ENCODE measurements at regions not wholly inside any gene's neighbourhood (a gene's known extent, or its start where the extent isn't known, plus 50 kb on each side); places are given as distances from the start of the nearest gene placed in this dataset.

DNA sequence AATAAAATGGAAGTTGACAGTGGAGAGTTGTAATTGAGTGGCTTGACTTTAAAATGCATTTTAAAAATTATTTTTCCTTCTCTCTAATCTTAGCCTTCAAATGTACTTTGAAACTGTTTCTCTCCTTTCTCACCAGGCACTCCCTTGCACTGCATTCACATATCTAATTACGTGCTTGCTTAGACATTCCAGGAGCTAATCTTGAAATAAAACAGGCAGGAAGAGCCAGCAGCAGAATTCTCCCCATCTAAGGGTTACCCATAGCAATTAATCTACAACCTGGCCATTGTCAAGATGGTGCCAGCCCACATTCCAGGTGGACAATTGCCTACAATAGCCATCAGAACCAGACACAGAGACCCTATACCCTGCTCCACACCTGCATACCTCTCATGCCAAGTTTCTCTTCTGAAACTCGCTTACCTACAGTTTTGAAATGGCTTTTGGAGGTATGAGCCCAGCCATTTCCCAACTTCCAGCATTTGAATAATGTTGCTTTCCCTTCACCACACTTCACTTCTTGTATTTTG is 167.6 kb upstream of the GJE1 start:
- no peak overlapping the region for H3K27ac ChIP-seq (ENCODE audit: low read depth, low read length, poor library complexity, severe bottlenecking)
- no peaks in the 10 kb centered on the region for H3K36me3 ChIP-seq (ENCODE audit: insufficient read depth, low read length)
- H3K9me2 ChIP-seq (ENCODE audit: low read depth, low read length): no peaks in the 10 kb centered on the region
- H3K4me3 ChIP-seq (ENCODE audit: low read depth, low read length, poor library complexity, severe bottlenecking): no peak overlapping the region
- no peak overlapping the region for H3K4me2 ChIP-seq (ENCODE audit: low read length)
- TF ChIP-seq, protein P1, sequence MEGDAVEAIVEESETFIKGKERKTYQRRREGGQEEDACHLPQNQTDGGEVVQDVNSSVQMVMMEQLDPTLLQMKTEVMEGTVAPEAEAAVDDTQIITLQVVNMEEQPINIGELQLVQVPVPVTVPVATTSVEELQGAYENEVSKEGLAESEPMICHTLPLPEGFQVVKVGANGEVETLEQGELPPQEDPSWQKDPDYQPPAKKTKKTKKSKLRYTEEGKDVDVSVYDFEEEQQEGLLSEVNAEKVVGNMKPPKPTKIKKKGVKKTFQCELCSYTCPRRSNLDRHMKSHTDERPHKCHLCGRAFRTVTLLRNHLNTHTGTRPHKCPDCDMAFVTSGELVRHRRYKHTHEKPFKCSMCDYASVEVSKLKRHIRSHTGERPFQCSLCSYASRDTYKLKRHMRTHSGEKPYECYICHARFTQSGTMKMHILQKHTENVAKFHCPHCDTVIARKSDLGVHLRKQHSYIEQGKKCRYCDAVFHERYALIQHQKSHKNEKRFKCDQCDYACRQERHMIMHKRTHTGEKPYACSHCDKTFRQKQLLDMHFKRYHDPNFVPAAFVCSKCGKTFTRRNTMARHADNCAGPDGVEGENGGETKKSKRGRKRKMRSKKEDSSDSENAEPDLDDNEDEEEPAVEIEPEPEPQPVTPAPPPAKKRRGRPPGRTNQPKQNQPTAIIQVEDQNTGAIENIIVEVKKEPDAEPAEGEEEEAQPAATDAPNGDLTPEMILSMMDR (IDR thresholded peaks at IDR 0.05; ENCODE audit: low read length): no peak
- no peak for TF ChIP-seq EZH2 (IDR thresholded peaks at IDR 0.05; ENCODE audit: borderline replicate concordance, low read length)
- H3K9me3 ChIP-seq (ENCODE audit: low read length): no peaks in the 10 kb centered on the region
- no peaks in the 10 kb centered on the region for H3F3A ChIP-seq (ENCODE audit: insufficient read depth, low read length)
- H3K4me1 ChIP-seq (ENCODE audit: insufficient read depth, low read length, severe bottlenecking): no peaks in the 10 kb centered on the region
- H4K20me1 ChIP-seq (ENCODE audit: insufficient read depth, low read length): no peaks in the 10 kb centered on the region
- H3K27me3 ChIP-seq (ENCODE audit: insufficient read depth, low read length): no peaks in the 10 kb centered on the region
- H2AFZ ChIP-seq (ENCODE audit: low read length): no peak overlapping the region
- H3K79me2 ChIP-seq (ENCODE audit: insufficient read depth, low read length): no peaks in the 10 kb centered on the region
- H3K9ac ChIP-seq (ENCODE audit: low read length): no peak overlapping the region

GRCh38 chr6:141963543-141964295 is 169.0 kb upstream of the GJE1 start:
- H3F3A ChIP-seq (ENCODE audit: insufficient read depth, low read length): no peaks in the 10 kb centered on the region
- H3K79me2 ChIP-seq (ENCODE audit: insufficient read depth, low read length): no peaks in the 10 kb centered on the region
- no peaks in the 10 kb centered on the region for H3K4me1 ChIP-seq (ENCODE audit: insufficient read depth, low read length, severe bottlenecking)
- H3K9ac ChIP-seq (ENCODE audit: low read length): no peak overlapping the region
- H3K36me3 ChIP-seq (ENCODE audit: insufficient read depth, low read length): no peaks in the 10 kb centered on the region
- no peak overlapping the region for H3K4me3 ChIP-seq (ENCODE audit: low read depth, low read length, poor library complexity, severe bottlenecking)
- no peaks in the 10 kb centered on the region for H4K20me1 ChIP-seq (ENCODE audit: insufficient read depth, low read length)
- no peak overlapping the region for H3K4me2 ChIP-seq (ENCODE audit: low read length)
- H3K9me2 ChIP-seq (ENCODE audit: low read depth, low read length): no peaks in the 10 kb centered on the region
- no peak overlapping the region for H3K27ac ChIP-seq (ENCODE audit: low read depth, low read length, poor library complexity, severe bottlenecking)
- TF ChIP-seq, protein P1 (IDR thresholded peaks at IDR 0.05; ENCODE audit: low read length): no peak
- no peak for TF ChIP-seq EZH2 (IDR thresholded peaks at IDR 0.05; ENCODE audit: borderline replicate concordance, low read length)
- H3K9me3 ChIP-seq (ENCODE audit: low read length): no peaks in the 10 kb centered on the region
- H2AFZ ChIP-seq (ENCODE audit: low read length): no peak overlapping the region
- no peaks in the 10 kb centered on the region for H3K27me3 ChIP-seq (ENCODE audit: insufficient read depth, low read length)

- Histone ChIP-seq H3K9ac (ENCODE audit: low read length) (no peak overlapping the region), H2AFZ (ENCODE audit: low read length) (no peak overlapping the region), H3K9me2 (ENCODE audit: low read depth, low read length) (no peaks in the 10 kb centered on the region), H3K27me3 (ENCODE audit: insufficient read depth, low read length) (no peaks in the 10 kb centered on the region), H3K4me3 (ENCODE audit: low read depth, low read length, poor library complexity, severe bottlenecking) (no peak overlapping the region), H3K4me2 (ENCODE audit: low read length) (no peak overlapping the region), H3K4me1 (ENCODE audit: insufficient read depth, low read length, severe bottlenecking) (no peaks in the 10 kb centered on the region), H4K20me1 (ENCODE audit: insufficient read depth, low read length) (no peaks in the 10 kb centered on the region), H3K79me2 (ENCODE audit: insufficient read depth, low read length) (no peaks in the 10 kb centered on the region), H3K9me3 (ENCODE audit: low read length) (no peaks in the 10 kb centered on the region), H3F3A (ENCODE audit: insufficient read depth, low read length) (no peaks in the 10 kb centered on the region), H3K27ac (ENCODE audit: low read depth, low read length, poor library complexity, severe bottlenecking) (no peak overlapping the region), H3K36me3 (ENCODE audit: insufficient read depth, low read length) (no peaks in the 10 kb centered on the region)
- no peak for TF ChIP-seq EZH2 (IDR thresholded peaks at IDR 0.05; ENCODE audit: borderline replicate concordance, low read length)
- TF ChIP-seq, protein P1 (IDR thresholded peaks at IDR 0.05; ENCODE audit: low read length): no peak
Measured at GRCh38 chr6:141957271-141957670, 175.5 kb upstream of the GJE1 start.
